Natural killer cell (primary cell): ENCODE measurements at regions not wholly inside any gene's neighbourhood (a gene's known extent, or its start where the extent isn't known, plus 50 kb on each side); places are given as distances from the start of the nearest gene placed in this dataset.

ENCODE experiments used
- ATAC-seq, 3 donors: fragments of 150-1000 bp in 2 of 3; fragments of 200-7000 bp in 1 of 3; cut with Tn5 transposase; 1 replicate in 1 of 3; 2 replicates in 2 of 3; pipeline ENCODE4 v1.10.0; 2021; ENCODE audit warnings: mild to moderate bottlenecking in 2 of 3, moderate library complexity in 2 of 3
- DNase-seq, 2 donors: peaks; one replicate each; pipeline versions ENCODE4 v3.0.0 to v3.0.0-alpha.2; 2013 to 2021; ENCODE audit warnings: mixed read lengths in 1 of 2
- H3K27ac ChIP-seq: one replicate; pipeline ENCODE4 v1.5.1; 2013; ENCODE audit warnings: mild to moderate bottlenecking, low read length
- H3K27me3 ChIP-seq: one replicate; pipeline ENCODE4 v1.6.1; 2013; ENCODE audit warnings: low read length; ENCODE audit not compliant: control insufficient read depth, insufficient read depth
- H3K36me3 ChIP-seq: one replicate; pipeline ENCODE4 v1.6.1; 2013; ENCODE audit warnings: low read length; ENCODE audit not compliant: control insufficient read depth, insufficient read depth
- H3K4me1 ChIP-seq: one replicate; pipeline ENCODE4 v1.6.1; 2013; ENCODE audit warnings: low read length; ENCODE audit not compliant: control insufficient read depth, insufficient read depth
- H3K4me3 ChIP-seq: one replicate; pipeline ENCODE4 v1.5.1; 2013; ENCODE audit warnings: low read length
- H3K9me3 ChIP-seq: one replicate; pipeline ENCODE4 v1.6.1; 2013; ENCODE audit warnings: low read length; ENCODE audit not compliant: control insufficient read depth, insufficient read depth
- H3K27ac Mint-ChIP-seq, 2 donors: one replicate each; pipeline ENCODE4 v1.8.0; 2022; ENCODE audit warnings: mild to moderate bottlenecking in 2 of 2, mixed read lengths in 2 of 2, moderate library complexity in 1 of 2
- H3K27me3 Mint-ChIP-seq, 2 donors: one replicate each; pipeline ENCODE4 v1.8.0; 2022; ENCODE audit warnings: low read depth in 2 of 2, mixed read lengths in 2 of 2
- H3K36me3 Mint-ChIP-seq: one replicate; pipeline ENCODE4 v1.8.0; 2022; ENCODE audit warnings: mixed read lengths
- H3K4me1 Mint-ChIP-seq, 2 donors: one replicate each; pipeline ENCODE4 v1.8.0; 2022; ENCODE audit warnings: mixed read lengths in 2 of 2
- H3K4me3 Mint-ChIP-seq: one replicate; pipeline ENCODE4 v1.8.0; 2022; ENCODE audit warnings: mild to moderate bottlenecking, moderate library complexity, mixed read lengths
- H3K9me3 Mint-ChIP-seq, 2 donors: one replicate each; pipeline ENCODE4 v1.8.0; 2022; ENCODE audit warnings: mixed read lengths in 2 of 2
- CTCF ChIP-seq: fragments of 200-600 bp; IDR thresholded peaks from one replicate; pipeline ENCODE4 v1.8.0; 2022; ENCODE audit warnings: antibody characterized with exemption
- WGBS: methylation state at CpG from one replicate; pipeline ENCODE4 v1.1.7; 2013; ENCODE audit warnings: missing lambda C conversion rate; ENCODE audit not compliant: insufficient coverage; 5-methylcytosine and 5-hydroxymethylcytosine counted together
- intact Hi-C: fragments of 100-400 bp; cut with micrococcal nuclease; formaldehyde crosslinking; loops from one replicate; pipeline ENCODE4 v1.14.2; 2022

DNA sequence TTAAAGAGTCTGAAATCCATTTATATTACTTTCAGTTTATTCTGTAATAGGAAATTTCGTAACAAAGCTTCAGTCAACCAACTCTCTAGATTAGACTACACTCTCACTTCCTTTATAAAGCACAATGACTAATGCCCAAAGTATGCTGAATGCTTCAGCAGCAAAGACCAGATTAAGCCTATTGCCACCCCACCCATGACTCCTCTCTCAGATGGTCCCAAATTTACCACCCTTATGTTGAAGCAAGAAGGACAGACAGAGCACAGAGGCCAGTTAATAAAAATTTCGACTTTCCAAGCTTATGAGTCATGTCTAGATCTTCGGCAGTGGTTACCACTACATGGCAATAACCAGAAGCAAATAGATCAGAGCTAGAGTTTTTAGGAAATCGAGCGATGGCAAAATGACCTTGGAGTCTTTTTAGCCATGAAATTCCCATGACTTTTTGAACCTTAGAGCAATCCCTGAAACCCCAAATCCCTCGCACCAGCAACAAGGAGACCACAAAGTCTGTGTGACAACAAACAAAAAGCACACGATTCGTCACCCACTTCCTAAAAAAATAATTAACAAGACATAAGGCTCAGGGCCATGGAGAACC is 287.8 kb upstream of the RASA1 start:
- peaks cover 19 to 26% of the 10 kb centered on the region in 2 donors for H3K27me3 Mint-ChIP-seq
- H3K36me3 Mint-ChIP-seq: no peaks in the 10 kb centered on the region
- intact Hi-C loops: loop anchor here (10.0 kb wide), 1 partner anchor 425 kb away; no protein-coding TSS in a partner anchor
- WGBS: 78% methylated on average over 8 of the region's 8 CpGs
- Histone ChIP-seq H3K36me3 (no peaks in the 10 kb centered on the region), H3K27ac (no peak overlapping the region), H3K9me3 (no peaks in the 10 kb centered on the region), H3K27me3 (no peaks in the 10 kb centered on the region), H3K4me3 (no peak overlapping the region), H3K4me1 (no peaks in the 10 kb centered on the region)
- no peak overlapping the region for H3K4me3 Mint-ChIP-seq
- no peaks in the 10 kb centered on the region for H3K9me3 Mint-ChIP-seq
- peaks cover 0 to 4% of the 10 kb centered on the region in 2 donors for H3K4me1 Mint-ChIP-seq
- TF ChIP-seq CTCF: no peak
- ATAC-seq (peak in 1 of 3 donors; percentile 44), DNase-seq (no peak)
- H3K27ac Mint-ChIP-seq: no peak overlapping the region

DNA sequence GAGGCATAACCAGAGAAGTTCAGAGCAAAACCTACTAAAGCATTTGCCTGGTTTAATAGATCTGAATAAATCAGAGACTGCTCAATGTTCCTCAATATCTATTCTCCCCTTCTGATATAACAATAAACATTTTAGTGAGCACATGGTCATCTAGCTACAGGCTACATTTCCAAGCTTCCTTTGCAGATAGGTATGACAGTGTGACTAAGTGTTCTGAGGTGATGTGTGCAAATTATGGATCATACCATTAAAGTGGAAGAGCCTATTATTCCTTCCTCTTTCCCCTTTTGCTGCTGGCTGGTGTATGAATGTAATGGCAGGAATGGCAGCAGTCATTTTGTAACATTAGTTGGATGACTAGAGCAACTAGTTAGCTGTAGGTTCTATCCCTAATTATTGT is 285.8 kb upstream of the RASA1 start:
- H3K27me3 ChIP-seq: no peaks in the 10 kb centered on the region
- Mint-ChIP-seq H3K27ac (no peak overlapping the region), H3K4me1 (no peaks in the 10 kb centered on the region), H3K4me3 (no peak overlapping the region), H3K9me3 (no peaks in the 10 kb centered on the region), H3K27me3 (peaks cover 12 to 13% of the 10 kb centered on the region in 2 donors), H3K36me3 (no peaks in the 10 kb centered on the region)
- no peaks in the 10 kb centered on the region for H3K9me3 ChIP-seq
- ATAC-seq (no peak), DNase-seq (no peak)
- no peak for TF ChIP-seq CTCF
- H3K4me3 ChIP-seq: no peak overlapping the region
- no peak overlapping the region for H3K27ac ChIP-seq
- intact Hi-C loops: no loop called here
- H3K36me3 ChIP-seq: no peaks in the 10 kb centered on the region
- no peaks in the 10 kb centered on the region for H3K4me1 ChIP-seq

GRCh38 chr5:86983208-86983607 is 284.5 kb upstream of the RASA1 start:
- intact Hi-C loops: no loop called here
- no peak overlapping the region for H3K4me3 Mint-ChIP-seq
- no peak overlapping the region for H3K27ac Mint-ChIP-seq
- Histone ChIP-seq H3K4me1 (no peaks in the 10 kb centered on the region), H3K9me3 (no peaks in the 10 kb centered on the region), H3K27ac (no peak overlapping the region), H3K4me3 (no peak overlapping the region), H3K36me3 (no peaks in the 10 kb centered on the region), H3K27me3 (no peaks in the 10 kb centered on the region)
- DNase-seq (no peak), ATAC-seq (no peak)
- H3K36me3 Mint-ChIP-seq: no peaks in the 10 kb centered on the region
- TF ChIP-seq CTCF: no peak
- WGBS: no CpG with 5 or more reads among the region's 1 CpG
- H3K4me1 Mint-ChIP-seq: no peaks in the 10 kb centered on the region
- H3K27me3 Mint-ChIP-seq: peaks cover 3 to 12% of the 10 kb centered on the region in 2 donors
- no peaks in the 10 kb centered on the region for H3K9me3 Mint-ChIP-seq

DNA sequence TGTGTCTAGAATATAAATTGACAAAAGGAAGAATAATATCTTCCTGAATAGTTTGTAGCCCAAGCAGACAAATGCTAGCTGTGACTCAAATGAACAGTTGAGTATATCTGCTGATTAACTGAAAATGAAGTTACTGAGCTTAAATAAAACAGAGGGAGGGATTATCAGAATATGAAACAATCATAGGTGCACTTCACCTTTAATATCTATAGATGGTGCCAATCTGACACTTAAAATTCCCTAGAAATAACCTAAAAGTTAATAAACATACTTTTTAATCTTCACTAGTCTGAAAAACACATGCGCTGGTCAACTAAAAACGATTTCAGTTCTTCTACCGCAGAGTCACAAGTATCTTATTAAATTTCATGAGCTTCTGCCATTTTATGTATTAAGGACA is 280.8 kb upstream of the RASA1 start:
- Histone ChIP-seq H3K36me3 (no peaks in the 10 kb centered on the region), H3K4me1 (no peaks in the 10 kb centered on the region), H3K4me3 (no peak overlapping the region), H3K9me3 (no peaks in the 10 kb centered on the region), H3K27me3 (no peaks in the 10 kb centered on the region), H3K27ac (no peak overlapping the region)
- no peak for TF ChIP-seq CTCF
- DNase-seq (peak in 1 of 2 donors; percentile 9), ATAC-seq (no peak)
- no peaks in the 10 kb centered on the region for H3K36me3 Mint-ChIP-seq
- intact Hi-C loops: no loop called here
- WGBS: 90% methylated on average over 3 of the region's 3 CpGs
- H3K9me3 Mint-ChIP-seq: no peaks in the 10 kb centered on the region
- peaks cover 0 to 4% of the 10 kb centered on the region in 2 donors for H3K27me3 Mint-ChIP-seq
- no peak overlapping the region for H3K27ac Mint-ChIP-seq
- no peak overlapping the region for H3K4me3 Mint-ChIP-seq
- no peaks in the 10 kb centered on the region for H3K4me1 Mint-ChIP-seq
